Fibroblast of lung (primary cell): ENCODE measurements at regions not wholly inside any gene's neighbourhood (a gene's known extent, or its start where the extent isn't known, plus 50 kb on each side); places are given as distances from the start of the nearest gene placed in this dataset.
A peak's percentile ranks its signal among the peaks of the same experiment; 100 is the strongest.

Experiments used
- DNase-seq, 2 donors: peaks; one replicate each; pipeline versions ENCODE4 v3.0.0 to v3.0.0-alpha.2; 2010; ENCODE audit warnings: low read depth in 2 of 2
- H2AFZ ChIP-seq: 2 replicates; pipeline ENCODE4 v1.5.1; 2012; ENCODE audit warnings: low read length, control low read depth, inconsistent platforms
- H3K27ac ChIP-seq: 2 replicates; pipeline ENCODE4 v1.5.1; 2011; ENCODE audit warnings: low read length, control low read depth; ENCODE audit not compliant: insufficient read depth
- H3K27me3 ChIP-seq: 2 replicates; pipeline ENCODE4 v1.5.1; 2011; ENCODE audit warnings: mild to moderate bottlenecking, low read length; ENCODE audit not compliant: control insufficient read depth, insufficient read depth
- H3K36me3 ChIP-seq: 2 replicates; pipeline ENCODE4 v1.5.1; 2011; ENCODE audit warnings: low read length; ENCODE audit not compliant: control insufficient read depth, insufficient read depth
- H3K4me1 ChIP-seq: 2 replicates; pipeline ENCODE4 v1.5.1; 2011; ENCODE audit warnings: low read length; ENCODE audit not compliant: control insufficient read depth, insufficient read depth; ENCODE audit errors: extremely low read depth
- H3K4me2 ChIP-seq: 2 replicates; pipeline ENCODE4 v1.5.1; 2011; ENCODE audit warnings: low read length, control low read depth; ENCODE audit not compliant: insufficient read depth; ENCODE audit errors: extremely low read depth
- H3K4me3 ChIP-seq, 4 experiments: fragments of 200-600 bp in 1 of 4; sonication (generic) in 1 of 4; replicated peaks in 1 of 4; 2 replicates each; pipeline ENCODE4 v1.5.1; 2011 to 2016; ENCODE audit warnings: low read length in 4 of 4, low read depth in 3 of 4, mild to moderate bottlenecking in 3 of 4, control low read depth in 2 of 4, inconsistent platforms in 1 of 4, mixed read lengths in 1 of 4; ENCODE audit not compliant: insufficient read depth in 1 of 4; ENCODE audit errors: control extremely low read depth in 1 of 4
- H3K79me2 ChIP-seq: 2 replicates; pipeline ENCODE4 v1.5.1; 2012; ENCODE audit warnings: mild to moderate bottlenecking, low read length, inconsistent platforms; ENCODE audit not compliant: control insufficient read depth, insufficient read depth
- H3K9ac ChIP-seq: 2 replicates; pipeline ENCODE4 v1.5.1; 2011; ENCODE audit warnings: mild to moderate bottlenecking, low read length, control low read depth; ENCODE audit not compliant: insufficient read depth
- H3K9me3 ChIP-seq: 2 replicates; pipeline ENCODE4 v1.5.1; 2012; ENCODE audit warnings: low read depth, low read length; ENCODE audit not compliant: control insufficient read depth, insufficient read depth
- H4K20me1 ChIP-seq: 2 replicates; pipeline ENCODE4 v1.5.1; 2011; ENCODE audit warnings: low read length; ENCODE audit not compliant: control insufficient read depth, insufficient read depth; ENCODE audit errors: extremely low read depth
- CTCF ChIP-seq, 2 donors: IDR thresholded peaks in 1 of 2; conservative IDR thresholded peaks in 1 of 2; 1 replicate in 1 of 2; 2 replicates in 1 of 2; pipeline ENCODE4 v1.5.1; 2011 to 2012; ENCODE audit warnings: low read length in 2 of 2, control low read depth in 1 of 2, inconsistent platforms in 1 of 2, low read depth in 1 of 2, mild to moderate bottlenecking in 1 of 2
- EZH2 ChIP-seq: IDR thresholded peaks from 2 replicates; pipeline ENCODE4 v1.5.1; 2012; ENCODE audit warnings: low read length, control low read depth, mild to moderate bottlenecking; ENCODE audit errors: missing control alignments

DNA sequence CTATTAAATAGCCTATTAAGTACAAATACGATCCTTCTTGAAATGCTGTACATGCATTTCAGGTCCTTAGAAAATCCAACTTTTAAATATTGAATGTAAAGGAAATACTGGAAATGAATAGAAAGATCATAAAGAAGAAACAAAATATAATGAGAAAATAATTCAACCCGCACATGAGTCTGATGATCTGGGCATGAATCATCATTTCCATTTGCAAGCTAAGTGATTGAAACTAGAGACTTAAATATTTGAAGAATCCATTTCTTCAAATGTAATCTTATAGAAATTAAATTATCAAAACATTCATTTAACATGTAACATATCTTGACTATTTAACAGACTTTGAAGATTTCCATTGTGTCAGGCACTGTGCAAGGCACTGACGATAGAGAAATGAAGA lies 977.0 kb downstream of the TFAP2A start:
- Histone ChIP-seq H3K27me3 (no peaks in the 10 kb centered on the region), H4K20me1 (no peaks in the 10 kb centered on the region), H3K27ac (no peak overlapping the region), H3K79me2 (no peaks in the 10 kb centered on the region), H3K36me3 (no peaks in the 10 kb centered on the region), H3K4me2 (no peak overlapping the region), H3K4me1 (no peaks in the 10 kb centered on the region), H3K9ac (no peak overlapping the region), H3K9me3 (no peaks in the 10 kb centered on the region), H3K4me3 (no peak overlapping the region), H2AFZ (no peak overlapping the region)
- peak; percentile 29 to 55 for DNase-seq
- TF ChIP-seq CTCF (conservative IDR thresholded peaks at IDR 0.05 in 1 of 2, IDR thresholded peaks at IDR 0.05 in 1 of 2; ENCODE audit: low read depth in 1 of 2, low read length in 2 of 2) (no peak), EZH2 (no peak)

DNA sequence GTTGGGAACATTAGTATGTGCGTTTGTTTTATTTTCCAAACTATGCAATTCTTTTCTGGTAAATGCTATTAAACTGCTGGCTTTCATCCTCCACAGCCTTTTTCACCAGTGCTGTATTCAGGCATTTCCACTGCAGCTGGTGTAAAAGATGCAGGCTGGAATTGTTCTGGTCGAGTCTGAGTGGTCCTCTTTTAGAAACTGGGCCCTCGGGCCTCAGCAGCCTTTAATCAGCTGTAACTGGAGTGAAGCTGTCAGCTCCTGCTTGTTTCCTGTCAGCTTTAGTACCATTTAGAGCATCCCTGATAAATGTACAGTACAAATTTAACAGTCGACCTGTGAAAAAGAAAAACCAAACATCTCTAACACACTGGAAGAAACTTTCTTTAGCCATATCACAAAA lies 979.6 kb downstream of the TFAP2A start:
- TF ChIP-seq CTCF (conservative IDR thresholded peaks at IDR 0.05 in 1 of 2, IDR thresholded peaks at IDR 0.05 in 1 of 2; ENCODE audit: low read depth in 1 of 2, low read length in 2 of 2): no peak
- no peak for TF ChIP-seq EZH2
- Histone ChIP-seq H3K79me2 (no peaks in the 10 kb centered on the region), H2AFZ (no peak overlapping the region), H3K4me2 (no peak overlapping the region), H3K27ac (no peak overlapping the region), H3K4me3 (no peak overlapping the region), H3K4me1 (no peaks in the 10 kb centered on the region), H3K27me3 (no peaks in the 10 kb centered on the region), H3K9ac (no peak overlapping the region), H3K9me3 (no peaks in the 10 kb centered on the region), H3K36me3 (no peaks in the 10 kb centered on the region), H4K20me1 (no peaks in the 10 kb centered on the region)
- no peak for DNase-seq

DNA sequence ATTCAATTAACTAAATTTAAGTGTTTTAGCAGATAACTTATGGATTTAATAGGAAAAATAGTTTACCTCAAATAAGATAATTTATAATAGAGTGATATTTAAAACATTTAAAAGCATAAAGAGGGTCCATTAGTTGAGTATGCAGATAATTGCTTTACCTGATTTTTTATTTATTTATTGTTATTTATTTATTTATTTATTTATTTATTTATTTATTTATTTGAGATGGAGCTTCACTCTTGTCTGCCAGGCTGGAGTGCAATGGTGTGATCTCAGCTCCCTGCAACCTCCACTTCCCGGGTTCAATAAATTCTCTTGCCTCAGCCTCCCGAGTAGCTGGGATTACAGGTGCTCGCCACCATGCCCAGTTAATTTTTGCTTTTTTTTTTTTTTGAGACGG lies 982.9 kb downstream of the TFAP2A start:
- Histone ChIP-seq H4K20me1 (no peaks in the 10 kb centered on the region), H3K9ac (no peak overlapping the region), H3K27ac (no peak overlapping the region)

More for the DNA sequence above, 982.9 kb downstream of the TFAP2A start:
- no peaks in the 10 kb centered on the region for H3K79me2 ChIP-seq
- no peaks in the 10 kb centered on the region for H3K9me3 ChIP-seq
- no peak for TF ChIP-seq CTCF (conservative IDR thresholded peaks at IDR 0.05 in 1 of 2, IDR thresholded peaks at IDR 0.05 in 1 of 2; ENCODE audit: low read depth in 1 of 2, low read length in 2 of 2)
- no peak for TF ChIP-seq EZH2
- H3K4me1 ChIP-seq: no peaks in the 10 kb centered on the region
- H3K36me3 ChIP-seq: no peaks in the 10 kb centered on the region
- H3K27me3 ChIP-seq: no peaks in the 10 kb centered on the region
- DNase-seq: no peak
- no peak overlapping the region for H3K4me2 ChIP-seq
- no peak overlapping the region for H2AFZ ChIP-seq
- no peak overlapping the region for H3K4me3 ChIP-seq
